H1 (cell line): ENCODE measurements at regions not wholly inside any gene's neighbourhood (a gene's known extent, or its start where the extent isn't known, plus 50 kb on each side); places are given as distances from the start of the nearest gene placed in this dataset.

ENCODE experiments used
- TCF12 ChIP-seq: IDR thresholded peaks from 2 replicates; pipeline ENCODE4 v1.6.1; 2011; ENCODE audit warnings: low read depth, mild to moderate bottlenecking, low read length
- TF ChIP-seq, protein P1 (sequence below), 3 experiments: IDR thresholded peaks; 1 replicate in 2 of 3; 2 replicates in 1 of 3; pipeline versions ENCODE4 v1.5.1 to v1.6.1; 2011; ENCODE audit warnings: low read length in 3 of 3, mild to moderate bottlenecking in 3 of 3, inconsistent platforms in 2 of 3, low read depth in 1 of 3, moderate library complexity in 1 of 3; ENCODE audit not compliant: insufficient read depth in 1 of 3; ENCODE audit errors: control extremely low read depth in 1 of 3

DNA sequence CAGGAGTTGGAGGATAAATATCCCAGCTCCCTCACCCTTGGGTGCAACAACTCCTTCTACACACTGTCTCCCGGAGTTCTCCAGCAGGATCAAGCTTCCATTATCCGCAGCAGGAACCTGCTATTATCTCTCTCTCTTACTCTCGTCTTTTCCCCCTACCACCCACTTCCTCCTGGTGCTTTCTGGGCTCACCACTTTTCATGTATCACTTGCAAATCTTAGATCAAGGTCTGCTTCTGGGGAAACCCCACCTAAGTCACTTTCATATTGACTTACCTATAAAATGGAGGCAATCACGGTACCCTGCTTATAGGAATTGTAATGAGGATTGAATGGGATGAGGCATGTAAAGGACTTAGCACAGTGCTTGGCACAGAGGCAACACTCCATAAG lies 589.5 kb downstream of the BCOR start (continued):
- TF ChIP-seq TCF12: no peak
- TF ChIP-seq, protein P1, sequence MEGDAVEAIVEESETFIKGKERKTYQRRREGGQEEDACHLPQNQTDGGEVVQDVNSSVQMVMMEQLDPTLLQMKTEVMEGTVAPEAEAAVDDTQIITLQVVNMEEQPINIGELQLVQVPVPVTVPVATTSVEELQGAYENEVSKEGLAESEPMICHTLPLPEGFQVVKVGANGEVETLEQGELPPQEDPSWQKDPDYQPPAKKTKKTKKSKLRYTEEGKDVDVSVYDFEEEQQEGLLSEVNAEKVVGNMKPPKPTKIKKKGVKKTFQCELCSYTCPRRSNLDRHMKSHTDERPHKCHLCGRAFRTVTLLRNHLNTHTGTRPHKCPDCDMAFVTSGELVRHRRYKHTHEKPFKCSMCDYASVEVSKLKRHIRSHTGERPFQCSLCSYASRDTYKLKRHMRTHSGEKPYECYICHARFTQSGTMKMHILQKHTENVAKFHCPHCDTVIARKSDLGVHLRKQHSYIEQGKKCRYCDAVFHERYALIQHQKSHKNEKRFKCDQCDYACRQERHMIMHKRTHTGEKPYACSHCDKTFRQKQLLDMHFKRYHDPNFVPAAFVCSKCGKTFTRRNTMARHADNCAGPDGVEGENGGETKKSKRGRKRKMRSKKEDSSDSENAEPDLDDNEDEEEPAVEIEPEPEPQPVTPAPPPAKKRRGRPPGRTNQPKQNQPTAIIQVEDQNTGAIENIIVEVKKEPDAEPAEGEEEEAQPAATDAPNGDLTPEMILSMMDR (IDR thresholded peaks at IDR 0.05; ENCODE audit: control extremely low read depth in 1 of 3, insufficient read depth in 1 of 3, low read depth in 1 of 3, low read length in 3 of 3): no peak
